ENCODE measurements at regions not wholly inside any gene's neighbourhood (a gene's known extent, or its start where the extent isn't known, plus 50 kb on each side); places are given as distances from the start of the nearest gene placed in this dataset.

DNA sequence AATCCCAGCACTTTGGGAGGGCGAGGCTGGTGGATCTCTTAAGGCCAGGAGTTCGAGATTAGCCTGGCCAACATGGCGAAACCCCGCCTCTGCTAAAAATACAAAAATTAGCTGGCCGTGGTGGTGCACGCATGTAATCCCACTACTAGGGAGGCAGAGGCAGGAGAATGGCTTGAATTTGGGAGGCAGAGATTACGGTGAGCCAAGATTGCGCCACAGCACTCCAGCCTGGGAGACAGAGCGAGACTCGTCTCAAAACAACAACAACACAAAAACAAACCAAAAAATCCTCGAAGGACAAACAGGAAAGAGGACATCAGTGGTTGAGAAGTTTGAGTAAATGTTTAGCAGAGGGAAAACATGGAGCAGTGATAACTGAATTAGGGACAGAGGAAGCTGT is 52.3 kb upstream of the FAM3C start:
- Histone ChIP-seq H3K27me3 (ENCODE audit: control insufficient read depth in 2 of 2, insufficient read depth in 2 of 2, low read length in 2 of 2) (no peaks in the 10 kb centered on the region), H3K9me3 (ENCODE audit: control insufficient read depth in 2 of 2, low read length in 2 of 2) (no peaks in the 10 kb centered on the region), H3K4me3 (ENCODE audit: low read length in 2 of 2) (no peak overlapping the region), H3K4me1 (ENCODE audit: control insufficient read depth in 2 of 2, insufficient read depth in 2 of 2, low read length in 2 of 2) (no peaks in the 10 kb centered on the region), H3K27ac (ENCODE audit: low read depth in 2 of 2, low read length in 2 of 2) (no peak overlapping the region), H3K9ac (ENCODE audit: low read depth in 1 of 2, low read length in 2 of 2) (no peak overlapping the region), H3K36me3 (ENCODE audit: control insufficient read depth in 2 of 2, insufficient read depth in 2 of 2, low read length in 2 of 2) (no peaks in the 10 kb centered on the region)

GRCh38 chr7:121447911-121448300 is 51.8 kb upstream of the FAM3C start:
- Histone ChIP-seq H3K36me3 (ENCODE audit: control insufficient read depth in 2 of 2, insufficient read depth in 2 of 2, low read length in 2 of 2) (no peaks in the 10 kb centered on the region), H3K27me3 (ENCODE audit: control insufficient read depth in 2 of 2, insufficient read depth in 2 of 2, low read length in 2 of 2) (no peaks in the 10 kb centered on the region), H3K4me3 (ENCODE audit: low read length in 2 of 2) (no peak overlapping the region), H3K27ac (ENCODE audit: low read depth in 2 of 2, low read length in 2 of 2) (no peak overlapping the region), H3K9ac (ENCODE audit: low read depth in 1 of 2, low read length in 2 of 2) (no peak overlapping the region), H3K9me3 (ENCODE audit: control insufficient read depth in 2 of 2, low read length in 2 of 2) (no peaks in the 10 kb centered on the region), H3K4me1 (ENCODE audit: control insufficient read depth in 2 of 2, insufficient read depth in 2 of 2, low read length in 2 of 2) (no peaks in the 10 kb centered on the region)

GRCh38 chr7:121447243-121447910 is 51.3 kb upstream of the FAM3C start:
- Histone ChIP-seq H3K9ac (ENCODE audit: low read depth in 1 of 2, low read length in 2 of 2) (no peak overlapping the region), H3K27ac (ENCODE audit: low read depth in 2 of 2, low read length in 2 of 2) (no peak overlapping the region), H3K27me3 (ENCODE audit: control insufficient read depth in 2 of 2, insufficient read depth in 2 of 2, low read length in 2 of 2) (no peaks in the 10 kb centered on the region), H3K4me1 (ENCODE audit: control insufficient read depth in 2 of 2, insufficient read depth in 2 of 2, low read length in 2 of 2) (no peaks in the 10 kb centered on the region), H3K9me3 (ENCODE audit: control insufficient read depth in 2 of 2, low read length in 2 of 2) (no peaks in the 10 kb centered on the region), H3K36me3 (ENCODE audit: control insufficient read depth in 2 of 2, insufficient read depth in 2 of 2, low read length in 2 of 2) (no peaks in the 10 kb centered on the region), H3K4me3 (ENCODE audit: low read length in 2 of 2) (no peak overlapping the region)

GRCh38 chr7:121446526-121446925 is 50.4 kb upstream of the FAM3C start:
- H3K27ac ChIP-seq (ENCODE audit: low read depth in 2 of 2, low read length in 2 of 2): no peak overlapping the region

More at GRCh38 chr7:121446526-121446925, 50.4 kb upstream of the FAM3C start:
- no peak overlapping the region for H3K9ac ChIP-seq (ENCODE audit: low read depth in 1 of 2, low read length in 2 of 2)
- no peaks in the 10 kb centered on the region for H3K4me1 ChIP-seq (ENCODE audit: control insufficient read depth in 2 of 2, insufficient read depth in 2 of 2, low read length in 2 of 2)
- H3K27me3 ChIP-seq (ENCODE audit: control insufficient read depth in 2 of 2, insufficient read depth in 2 of 2, low read length in 2 of 2): no peaks in the 10 kb centered on the region
- H3K9me3 ChIP-seq (ENCODE audit: control insufficient read depth in 2 of 2, low read length in 2 of 2): no peaks in the 10 kb centered on the region
- H3K4me3 ChIP-seq (ENCODE audit: low read length in 2 of 2): no peak overlapping the region
- H3K36me3 ChIP-seq (ENCODE audit: control insufficient read depth in 2 of 2, insufficient read depth in 2 of 2, low read length in 2 of 2): no peaks in the 10 kb centered on the region
